Activated T-cell treated with anti-CD3 and anti-CD28 coated beads, Interleukin-2, amount 50 U/mL, for 48 hours (primary cell): ENCODE measurements at regions not wholly inside any gene's neighbourhood (a gene's known extent, or its start where the extent isn't known, plus 50 kb on each side); places are given as distances from the start of the nearest gene placed in this dataset.

Experiments used
- DNase-seq, 2 experiments: peaks; one replicate each; pipeline ENCODE4 v3.0.0-alpha.2; 2020

- DNase-seq, result no peak
Observed at GRCh38 chr11:134522782-134523570, 110.9 kb upstream of the B3GAT1 start.

DNA sequence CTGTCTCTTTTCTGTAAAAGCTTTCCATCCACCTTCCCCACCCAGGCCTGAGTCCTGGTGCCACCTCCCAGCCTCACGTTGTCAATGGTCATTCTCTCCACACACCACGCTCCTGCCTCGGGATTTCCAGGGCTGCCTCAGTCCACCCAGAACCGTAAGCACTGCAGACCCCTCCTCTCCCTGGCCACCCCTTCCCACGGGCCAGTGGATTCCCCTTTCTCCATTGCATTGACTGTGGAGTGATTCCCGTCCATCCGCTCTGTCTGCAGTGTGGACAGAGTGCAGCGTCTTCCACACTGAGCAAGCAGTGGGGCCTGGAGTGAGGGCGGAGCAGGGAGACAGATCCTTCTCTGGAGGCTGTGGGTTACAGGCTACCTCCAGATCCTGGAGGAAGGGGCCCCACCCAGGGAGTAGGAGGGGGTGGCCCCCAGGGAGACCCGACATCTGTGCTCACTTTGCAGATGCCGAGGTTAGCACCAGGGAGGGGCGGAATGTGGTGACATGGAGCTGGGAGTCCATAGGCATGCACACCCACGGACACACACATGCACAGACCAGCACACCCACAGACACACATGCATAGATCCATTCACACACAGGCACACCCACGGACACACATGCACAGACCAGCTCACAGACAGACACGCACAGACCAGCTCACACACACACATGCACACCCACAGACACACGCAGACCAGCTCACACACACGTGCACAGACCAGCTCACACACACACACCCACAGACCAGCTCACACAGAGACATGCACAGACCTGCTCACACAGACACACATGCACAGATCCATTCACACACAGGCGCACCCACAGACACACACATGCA, 109.6 kb upstream of the B3GAT1 start:
- no peak for DNase-seq

DNA sequence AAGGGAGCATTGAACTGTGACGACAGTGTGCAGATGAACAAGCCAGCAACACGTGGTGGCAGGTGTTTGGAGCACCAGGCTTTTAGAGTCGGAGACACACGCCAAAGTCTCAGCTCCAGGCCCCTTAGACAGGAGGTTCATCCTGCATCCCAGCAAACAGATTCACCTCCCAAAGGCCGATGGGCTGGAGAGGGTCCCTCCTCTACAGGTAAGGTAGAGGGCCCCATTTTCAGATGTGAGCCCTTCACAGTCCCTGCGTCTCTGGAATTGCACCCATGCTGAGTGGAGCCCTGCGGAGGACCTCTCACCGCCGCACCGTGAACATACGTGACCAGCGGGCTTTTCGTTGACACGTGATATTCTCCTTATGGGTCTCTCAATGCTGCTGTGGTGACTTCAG, 109.0 kb upstream of the B3GAT1 start:
- no peak for DNase-seq

GRCh38 chr11:134519788-134520187, 107.7 kb upstream of the B3GAT1 start:
- no peak for DNase-seq

DNA sequence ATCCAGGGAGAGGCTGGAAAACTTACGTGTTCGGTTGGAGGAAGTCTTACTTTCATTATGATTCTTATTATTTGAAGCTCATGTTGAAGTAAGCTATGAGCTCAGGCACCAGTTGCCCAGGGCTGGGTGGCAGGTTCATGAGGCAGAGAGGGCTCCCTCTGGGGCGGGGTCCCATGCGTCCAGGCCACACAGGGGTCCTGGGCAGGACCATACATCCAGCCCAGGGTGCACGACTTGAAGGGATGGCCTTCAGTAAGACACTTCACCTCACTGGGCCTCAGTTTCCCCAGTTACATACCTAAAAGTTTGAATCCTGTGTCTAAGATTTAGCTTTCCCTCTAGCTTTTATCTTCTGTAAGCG, 107.3 kb upstream of the B3GAT1 start:
- no peak for DNase-seq

GRCh38 chr11:134518616-134519389, 106.8 kb upstream of the B3GAT1 start:
- no peak for DNase-seq

DNA sequence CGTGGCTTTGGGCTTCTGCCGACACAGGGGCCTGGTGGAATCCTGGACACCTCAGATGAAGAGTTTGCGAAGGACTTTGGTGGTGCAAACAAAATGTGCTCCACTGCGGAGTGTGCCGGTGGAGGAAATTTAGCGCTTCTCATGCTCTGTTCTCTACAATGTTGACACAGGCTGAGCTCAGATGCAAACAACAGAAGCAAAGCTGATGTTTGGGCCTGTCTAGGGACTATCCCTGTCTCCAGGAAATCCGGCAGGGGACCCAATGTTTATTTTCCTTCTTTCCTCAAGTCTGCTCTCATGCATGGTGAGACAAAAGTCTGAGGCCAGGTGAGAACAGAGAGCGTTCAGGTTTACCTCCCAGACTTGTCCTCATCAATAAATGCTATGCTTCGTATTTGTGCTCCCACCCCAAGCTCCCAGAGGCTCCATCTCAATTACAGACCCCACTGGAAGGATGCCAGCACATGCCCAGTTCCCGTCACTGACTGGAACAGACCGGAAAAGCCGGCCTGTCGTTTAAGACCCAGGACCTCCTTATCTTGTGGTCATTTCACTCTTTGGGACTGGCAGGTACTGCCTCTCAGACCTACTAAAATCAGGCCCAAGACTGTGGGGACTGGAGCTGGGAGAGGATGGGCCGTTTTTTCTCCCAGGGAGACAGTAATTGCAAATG, 105.7 kb upstream of the B3GAT1 start:
- DNase-seq, result no peak

- no peak for DNase-seq
Observed at GRCh38 chr11:134517115-134517514, 105.1 kb upstream of the B3GAT1 start.

GRCh38 chr11:134516529-134516928, 104.5 kb upstream of the B3GAT1 start:
- DNase-seq, result no peak

DNA sequence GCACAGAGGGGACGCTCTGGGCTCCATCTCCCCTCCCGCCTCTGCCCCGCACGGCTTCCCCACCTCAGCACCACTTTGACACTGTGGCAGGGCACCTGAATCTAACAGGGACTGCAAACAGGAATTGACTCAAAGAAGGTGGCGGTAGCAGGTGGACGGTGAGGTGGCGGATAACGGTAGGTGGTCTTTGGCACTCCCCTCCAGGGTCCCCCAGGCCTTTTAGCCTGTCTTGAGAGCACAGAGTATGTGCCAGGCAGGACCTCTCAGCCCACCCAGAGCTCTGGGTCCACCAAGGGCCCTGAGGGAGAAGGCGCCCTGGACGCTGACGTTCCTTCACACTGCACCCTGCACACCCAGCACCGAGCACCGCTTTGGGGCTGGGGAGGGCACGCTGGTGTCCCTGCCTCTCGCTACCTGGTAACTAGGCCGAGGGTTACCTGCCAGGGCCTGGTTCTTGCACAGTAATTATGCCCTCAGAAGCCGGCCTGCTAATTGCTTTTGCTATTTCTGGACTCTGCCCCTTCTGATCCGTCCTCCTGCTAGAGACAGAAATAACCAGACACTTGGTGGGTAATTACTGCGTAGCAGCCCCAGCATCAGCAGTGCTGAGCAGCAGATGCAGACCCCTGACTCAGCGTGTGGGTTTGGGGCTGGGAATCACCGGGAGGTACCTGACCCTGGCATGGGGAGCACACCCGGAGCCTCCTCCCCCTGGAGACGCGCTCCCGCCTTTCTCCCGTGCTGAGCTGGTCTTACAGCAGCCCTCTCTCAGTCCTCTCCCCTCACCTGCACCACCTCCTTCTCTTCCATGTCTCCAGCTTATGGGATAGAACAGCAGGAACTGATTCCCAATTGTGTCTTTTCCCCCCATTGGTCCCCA, 103.3 kb upstream of the B3GAT1 start:
- no peak for DNase-seq

DNA sequence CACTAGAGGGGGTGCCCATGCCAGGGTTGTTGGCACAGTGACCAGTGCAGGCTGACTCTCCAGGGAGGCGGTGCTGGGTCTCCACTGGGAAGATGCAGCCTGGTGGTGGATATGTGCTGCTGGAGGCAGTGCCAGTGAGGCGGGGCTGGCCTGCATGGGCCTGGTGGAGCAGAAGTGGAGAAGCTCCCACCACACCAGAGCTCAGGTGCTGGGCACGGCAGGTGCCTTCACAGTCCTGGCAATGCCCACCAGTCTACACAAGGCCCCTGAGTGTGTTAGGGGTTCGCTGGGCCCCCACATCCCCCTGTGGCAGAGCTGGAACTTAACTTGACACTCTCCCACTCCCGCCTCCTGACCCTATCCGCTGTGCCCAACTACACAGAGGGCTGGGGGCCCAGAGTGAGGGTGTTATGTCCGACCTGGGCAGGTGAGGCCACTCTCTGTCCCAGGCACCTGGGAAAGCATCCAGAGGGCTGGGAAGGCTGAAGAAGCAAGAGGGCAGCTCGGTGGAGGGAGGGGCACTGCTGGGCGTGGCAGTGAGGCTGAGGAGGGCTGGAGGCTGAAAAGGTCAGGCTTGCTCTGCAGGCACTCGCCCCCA, 102.4 kb upstream of the B3GAT1 start:
- no peak for DNase-seq

GRCh38 chr11:134513585-134514120, 101.6 kb upstream of the B3GAT1 start:
- no peak for DNase-seq

DNA sequence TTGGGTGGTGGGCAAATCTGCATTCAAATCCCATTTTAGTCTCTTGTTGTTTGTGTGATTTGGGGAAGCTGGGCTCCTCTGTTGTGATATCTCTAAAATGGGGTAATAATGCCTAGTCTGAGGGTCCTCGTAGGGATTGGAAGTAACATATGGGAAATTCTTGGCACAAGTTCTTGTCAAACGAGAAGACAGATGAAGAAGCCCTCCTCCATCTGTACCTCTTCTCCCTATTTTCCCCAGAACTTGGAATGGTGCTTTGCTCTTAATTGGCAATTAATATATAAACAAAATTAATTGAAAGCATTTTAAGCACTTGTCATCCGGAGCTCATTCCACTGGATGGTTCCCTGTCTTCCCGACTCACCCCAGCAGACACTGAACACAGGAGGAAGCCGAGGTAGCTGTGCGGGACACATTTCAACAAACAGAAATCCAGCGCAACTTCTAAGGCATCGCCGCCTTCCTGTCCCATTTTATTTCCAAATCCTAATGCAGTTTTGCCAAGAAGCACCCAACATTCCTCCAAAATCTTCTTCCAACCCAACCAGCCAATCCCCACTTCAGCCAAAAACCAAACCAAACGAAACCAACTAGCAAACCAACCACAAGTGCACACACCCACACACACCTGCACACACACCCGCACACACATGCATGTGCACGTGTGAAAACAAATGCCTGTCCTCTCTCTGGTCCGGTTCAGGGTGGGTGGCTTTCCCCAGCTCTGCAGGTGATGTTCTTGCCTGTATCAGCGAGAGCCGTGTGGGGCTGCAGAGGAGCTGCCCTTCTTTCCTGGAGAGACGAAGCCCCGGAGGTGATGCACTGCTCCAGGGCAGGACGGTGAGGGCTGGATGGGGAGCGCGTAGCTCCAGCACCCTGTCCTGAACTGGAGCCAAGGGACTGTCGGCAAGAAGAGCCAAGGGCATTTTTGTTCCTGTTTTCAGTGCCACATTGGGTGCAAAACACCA, 100.8 kb upstream of the B3GAT1 start:
- no peak for DNase-seq

GRCh38 chr11:134512061-134512460, 100.0 kb upstream of the B3GAT1 start:
- no peak for DNase-seq

DNA sequence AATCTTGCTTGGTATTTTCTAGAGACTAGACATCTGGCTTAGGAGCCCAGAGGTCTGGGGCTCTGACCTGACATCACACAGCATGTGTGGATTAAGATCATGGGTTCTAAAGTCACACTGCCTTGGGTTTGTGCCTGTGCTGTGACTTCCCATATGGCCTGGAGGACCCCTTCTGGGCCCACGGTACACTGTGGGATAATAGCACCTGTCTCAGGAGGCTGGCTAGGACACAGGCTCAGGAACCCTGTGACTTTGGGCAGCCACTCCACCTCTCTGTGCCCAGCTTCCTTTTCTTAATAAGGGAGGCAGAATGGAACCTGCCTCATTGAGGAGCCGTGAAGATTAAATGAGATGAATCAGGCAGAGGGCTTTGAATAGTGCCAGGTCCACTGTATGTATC, 99.2 kb upstream of the B3GAT1 start:
- no peak for DNase-seq

GRCh38 chr11:134510233-134511040, 98.4 kb upstream of the B3GAT1 start:
- DNase-seq, result no peak

- DNase-seq, result no peak
Observed at GRCh38 chr11:134509381-134510232, 97.6 kb upstream of the B3GAT1 start.
